Posterior vena cava (tissue), 2 donors: ENCODE measurements at regions not wholly inside any gene's neighbourhood (a gene's known extent, or its start where the extent isn't known, plus 50 kb on each side); places are given as distances from the start of the nearest gene placed in this dataset.
"Not testable (repeated sequence)": the region's sequence is repeated elsewhere in the genome, so short reads cannot be mapped to it uniquely, and the experiment has no call there.

ENCODE experiments used
- DNase-seq: peaks from one replicate; pipeline ENCODE4 v3.0.0-alpha.2; 2020; ENCODE audit warnings: low spot score
- intact Hi-C, 2 donors: fragments of 100-400 bp; cut with DNase I; formaldehyde crosslinking; loops; one replicate each; pipeline versions ENCODE4 v1.14.1 to v1.14.2; 2022 to 2023
- donor health status: DM: yes; HTN: yes; CAD: no.
- donor health status: DM: yes; HTN: yes; CAD: no.

DNA sequence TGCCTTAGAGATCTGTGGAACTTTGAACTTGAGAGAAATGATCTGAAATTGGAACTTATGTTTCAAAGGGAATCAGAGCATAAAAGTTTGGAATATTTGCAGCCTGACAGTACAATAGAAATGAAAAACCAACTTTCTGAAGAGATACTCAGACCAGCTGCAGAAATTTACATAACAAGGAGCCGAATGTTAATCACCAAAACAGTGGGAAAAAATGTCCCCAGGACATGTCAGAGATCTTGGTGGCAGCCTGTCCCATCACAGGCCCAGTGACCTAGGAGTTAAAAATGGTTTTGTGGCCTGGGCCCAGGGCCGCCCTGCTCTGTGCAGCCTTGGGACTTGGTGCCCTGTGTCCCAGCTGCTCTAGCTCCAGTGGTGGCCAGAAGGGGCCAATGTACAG, 88.2 kb upstream of the ADORA2B start:
- DNase-seq, intact Hi-C loops: not testable (repeated sequence)

DNA sequence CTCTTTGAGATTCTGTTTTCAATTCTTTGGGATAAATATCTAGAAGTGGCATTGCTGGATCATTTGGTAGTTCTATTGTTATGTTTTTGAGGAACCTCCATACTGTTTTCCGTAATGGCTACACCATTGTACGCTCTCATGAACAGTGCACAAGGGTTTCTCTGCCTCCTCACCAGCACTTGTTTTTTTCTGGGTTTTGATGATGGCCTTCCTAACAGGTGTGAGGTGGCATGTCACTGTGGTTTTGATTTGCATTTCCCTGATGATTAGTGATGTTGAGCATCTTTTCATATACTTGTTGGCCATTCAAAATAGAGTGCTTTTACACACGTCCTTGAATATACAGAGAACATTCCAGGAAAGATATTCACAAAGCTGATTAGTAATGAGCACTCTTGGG, 86.8 kb upstream of the ADORA2B start:
- intact Hi-C loops, DNase-seq: not testable (repeated sequence)

DNA sequence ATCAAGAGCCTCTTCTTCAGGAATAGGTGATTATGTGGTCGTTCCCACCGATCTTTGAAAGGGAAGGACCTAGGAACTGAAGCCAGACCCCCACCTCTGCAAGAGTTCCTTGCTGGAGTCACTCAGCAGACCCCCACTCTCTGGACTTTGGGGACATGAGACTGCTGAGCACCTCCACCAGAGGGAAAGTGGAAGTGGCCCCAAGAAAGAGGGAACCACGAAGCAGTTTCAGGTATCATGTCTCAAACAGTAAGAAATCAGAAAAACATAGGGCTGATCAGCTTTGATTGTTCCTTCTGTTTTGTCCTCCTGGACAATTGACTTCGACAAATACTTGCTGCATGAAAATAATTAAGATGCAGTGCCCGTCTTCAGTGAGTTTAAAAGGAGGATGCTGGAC, 84.2 kb upstream of the ADORA2B start:
- intact Hi-C loops, DNase-seq: not testable (repeated sequence)

DNA sequence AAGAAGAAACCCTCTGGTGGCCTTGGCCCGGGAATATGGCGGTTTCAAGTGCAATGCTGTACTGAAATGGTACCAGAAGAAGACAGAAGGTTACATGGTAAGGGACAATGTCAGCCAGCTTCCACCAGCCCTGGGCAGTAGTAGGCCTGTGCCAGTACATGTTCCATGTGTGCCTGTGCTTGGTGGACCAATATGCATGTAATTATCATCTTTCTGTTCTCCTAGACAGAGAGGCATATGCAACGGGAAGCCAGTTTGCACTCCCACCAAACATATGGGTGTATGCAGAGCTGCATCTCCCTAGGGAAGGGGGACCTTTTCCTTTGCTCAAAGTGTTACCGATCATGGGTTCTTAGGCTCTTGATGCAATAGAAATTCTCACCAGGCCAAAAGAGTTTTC, 80.9 kb upstream of the ADORA2B start:
- intact Hi-C loops, DNase-seq: not testable (repeated sequence)

DNA sequence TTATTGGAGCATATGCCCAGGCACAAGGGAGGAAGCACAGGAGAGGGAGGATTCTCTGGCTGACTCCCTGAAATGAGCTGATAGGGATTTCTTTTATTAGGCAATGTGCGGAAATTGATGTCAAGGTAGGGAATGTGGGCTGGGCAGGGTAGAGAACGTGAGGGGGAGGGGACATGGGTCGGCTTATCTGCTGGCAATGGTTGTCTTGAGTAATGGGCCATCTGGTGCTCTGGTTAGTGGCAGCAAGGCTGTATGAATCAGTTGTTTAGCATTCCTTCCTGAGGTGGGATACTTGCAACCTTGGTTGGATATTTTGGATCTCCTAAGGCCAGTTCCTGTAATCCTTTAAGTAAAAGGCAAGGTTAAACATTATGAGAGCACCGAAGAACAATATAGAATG, 80.5 kb upstream of the ADORA2B start:
- not testable (repeated sequence) for DNase-seq

DNA sequence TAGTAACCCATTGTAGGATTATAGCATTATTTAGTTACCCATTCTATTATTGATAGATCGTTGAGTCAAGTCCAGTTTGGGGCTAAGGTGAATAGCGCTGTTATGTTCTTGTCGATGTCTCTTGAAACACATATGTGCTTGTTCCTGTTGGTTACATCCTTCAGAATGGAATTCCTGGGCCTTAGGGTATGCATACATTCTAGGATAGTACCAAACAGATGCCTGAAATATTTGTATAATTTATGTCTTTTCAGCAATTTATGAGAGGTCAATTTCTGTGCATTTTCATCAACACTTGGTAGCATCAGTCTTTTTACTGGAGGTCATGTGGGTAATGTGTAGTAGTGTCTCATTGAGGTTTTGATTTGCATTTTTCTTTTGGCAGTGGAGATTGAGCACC, 78.9 kb upstream of the ADORA2B start:
- intact Hi-C loops, DNase-seq: not testable (repeated sequence)

More for the DNA sequence above, 80.5 kb upstream of the ADORA2B start:
- intact Hi-C loops, result not testable (repeated sequence)

DNA sequence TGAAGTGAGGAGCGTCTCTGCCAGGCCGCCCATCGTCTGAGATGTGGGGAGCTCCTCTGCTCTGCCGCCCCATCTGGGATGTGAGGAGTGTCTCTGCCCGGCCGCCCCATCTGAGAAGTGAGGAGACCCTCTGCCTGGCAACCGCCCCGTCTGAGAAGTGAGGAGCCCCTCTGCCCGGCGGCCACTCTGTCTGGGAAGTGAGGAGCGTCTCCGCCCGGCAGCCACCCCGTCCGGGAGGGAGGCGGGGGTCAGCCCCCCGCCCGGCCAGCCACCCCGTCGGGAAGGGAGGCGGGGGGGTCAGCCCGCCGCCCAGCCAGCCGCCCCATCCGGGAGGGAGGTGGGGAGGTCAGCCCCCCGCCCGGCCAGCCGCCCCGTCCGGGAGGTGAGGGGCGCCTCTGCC, 77.6 kb upstream of the ADORA2B start:
- DNase-seq, intact Hi-C loops: not testable (repeated sequence)

DNA sequence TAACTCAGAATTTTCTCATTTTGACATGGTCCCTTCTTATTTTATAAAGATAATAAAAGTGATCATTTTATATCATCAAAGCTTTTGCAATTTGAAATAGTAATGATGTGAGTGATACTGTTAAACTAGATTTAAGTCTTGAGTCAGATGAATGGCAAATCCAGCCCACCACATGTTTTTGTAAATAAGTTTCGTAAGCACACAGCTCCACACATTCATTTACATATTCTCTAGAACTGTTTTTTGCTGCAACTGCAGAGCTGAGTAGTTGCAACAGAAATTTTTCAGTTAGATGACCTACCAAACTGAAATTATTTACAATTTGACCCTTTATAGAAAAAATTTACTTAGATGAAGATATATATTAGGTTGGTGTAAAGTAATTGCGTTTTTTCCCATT, 75.1 kb upstream of the ADORA2B start:
- intact Hi-C loops, DNase-seq: not testable (repeated sequence)

DNA sequence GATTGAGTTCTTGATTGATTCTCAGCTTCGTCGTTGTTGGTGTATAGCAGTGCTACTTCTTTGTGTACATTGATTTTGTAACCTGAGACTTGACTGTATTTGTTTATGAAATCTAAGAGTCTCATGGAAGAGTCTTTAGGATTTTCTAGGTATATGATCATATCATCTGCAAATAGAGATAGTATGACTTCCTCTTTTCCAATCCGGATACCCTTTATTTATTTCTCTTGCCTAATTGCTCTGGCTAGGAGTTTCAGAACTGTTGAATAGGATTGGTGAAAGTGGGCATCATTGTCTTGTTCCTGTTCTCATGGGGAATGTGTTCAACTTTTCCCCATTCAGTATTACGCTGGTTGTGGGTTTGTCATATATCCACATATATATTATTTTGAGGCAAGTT, 72.3 kb upstream of the ADORA2B start:
- intact Hi-C loops, DNase-seq: not testable (repeated sequence)

DNA sequence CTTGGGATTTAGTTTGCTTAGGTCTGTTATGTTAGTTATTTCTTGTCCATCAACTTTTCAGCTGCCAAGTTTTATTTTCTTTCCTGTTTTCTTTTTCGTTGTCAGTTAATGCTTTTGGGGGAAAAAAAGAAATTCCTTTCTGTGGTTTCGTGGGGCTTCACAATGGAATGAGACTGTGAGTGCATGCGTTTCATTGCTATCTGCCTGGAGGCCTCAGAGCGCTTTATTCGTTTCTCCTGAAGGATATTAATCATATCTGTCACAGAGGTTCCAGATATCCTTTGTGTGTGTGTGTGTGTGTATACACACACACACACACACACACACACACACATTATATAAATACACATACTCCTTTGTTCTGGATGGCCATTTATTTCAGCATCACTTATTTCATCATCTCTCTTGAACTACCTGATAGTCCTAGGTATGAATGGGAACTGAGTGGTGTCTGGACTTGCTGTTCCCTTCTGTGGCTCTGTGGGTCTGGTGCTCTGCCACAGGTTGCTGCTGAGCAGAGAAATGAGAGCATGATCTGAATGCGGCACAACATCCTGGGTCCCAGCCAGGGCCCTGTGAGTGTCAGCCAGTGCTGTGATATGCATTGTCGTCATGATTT, 66.9 kb upstream of the ADORA2B start:
- intact Hi-C loops, DNase-seq: not testable (repeated sequence)

DNA sequence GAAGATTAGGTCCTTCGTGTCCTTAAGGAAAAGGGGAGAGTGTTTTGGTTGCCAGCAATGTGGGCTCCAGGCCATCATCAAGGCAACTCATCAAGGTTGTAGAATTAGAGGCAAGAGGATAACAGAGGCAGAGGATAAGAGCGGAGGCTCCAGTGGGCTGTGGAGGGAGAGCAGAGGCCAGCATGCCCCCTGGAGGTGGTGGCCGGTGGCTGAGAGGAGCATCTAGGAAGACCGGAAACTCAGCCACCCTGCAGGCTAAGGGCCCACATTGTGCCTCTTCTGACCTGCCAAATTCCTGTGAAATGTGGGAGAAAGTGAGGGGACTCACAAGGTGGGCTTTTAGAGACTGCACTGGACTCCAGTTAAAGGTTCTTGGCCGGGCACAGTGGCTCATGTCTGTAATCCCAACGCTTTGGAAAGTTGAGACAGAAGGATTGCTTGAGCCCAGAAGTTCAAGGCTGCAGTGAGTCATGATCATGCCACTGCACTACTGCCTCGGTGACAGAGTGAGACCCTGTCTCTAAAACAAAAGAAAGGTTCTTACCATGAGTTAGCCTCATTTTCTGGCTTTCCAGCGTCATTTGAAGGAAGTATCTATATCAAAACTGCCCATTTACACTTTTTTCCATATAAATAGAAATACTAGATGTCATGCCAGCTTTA, 62.7 kb upstream of the ADORA2B start:
- DNase-seq, result no peak
- intact Hi-C loops, result no loop called here

DNA sequence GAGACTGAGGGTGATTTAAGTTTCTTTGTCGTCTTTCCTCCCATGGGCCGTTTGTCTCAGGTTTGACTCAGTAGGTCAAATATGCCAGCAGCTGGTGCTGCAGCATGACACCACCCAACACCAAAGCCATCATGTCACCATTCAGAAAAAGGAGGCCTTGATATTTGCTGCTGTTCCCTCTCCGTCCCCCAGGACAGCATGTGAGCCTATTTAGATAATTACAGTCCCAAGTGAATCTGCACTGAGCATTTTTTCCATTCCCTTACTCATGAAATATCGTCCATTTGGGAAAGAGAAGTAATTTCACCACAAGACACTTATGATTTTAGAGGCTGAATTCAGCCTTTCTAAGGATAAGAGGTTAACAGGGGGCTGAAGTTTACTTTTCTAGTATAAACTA, 62.2 kb upstream of the ADORA2B start:
- DNase-seq, result no peak
- intact Hi-C loops, result no loop called here

DNA sequence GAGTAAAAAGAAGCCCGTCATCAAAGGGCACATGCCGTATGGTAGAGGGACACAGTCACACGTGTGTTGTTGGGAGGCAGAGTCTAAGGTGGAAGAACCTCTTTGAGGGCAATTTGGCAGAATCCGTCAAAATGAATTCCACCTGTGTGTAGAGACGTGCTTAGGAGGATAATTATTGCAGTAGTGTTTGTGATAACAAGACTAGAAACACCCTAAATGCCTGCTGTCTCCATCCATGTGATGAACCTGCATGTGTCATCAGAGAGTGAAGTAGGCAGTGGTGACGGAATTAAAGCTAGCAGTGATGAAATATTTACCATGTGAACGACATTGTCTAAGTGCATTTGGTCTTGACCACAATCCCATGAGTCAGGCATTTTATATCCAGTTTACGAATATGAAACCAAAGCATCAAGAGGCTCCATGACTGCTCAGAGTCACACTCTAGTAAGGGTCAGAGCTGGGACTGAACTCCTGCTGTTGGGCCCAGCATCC, 61.3 kb upstream of the ADORA2B start:
- intact Hi-C loops, result no loop called here
- DNase-seq, result no peak

DNA sequence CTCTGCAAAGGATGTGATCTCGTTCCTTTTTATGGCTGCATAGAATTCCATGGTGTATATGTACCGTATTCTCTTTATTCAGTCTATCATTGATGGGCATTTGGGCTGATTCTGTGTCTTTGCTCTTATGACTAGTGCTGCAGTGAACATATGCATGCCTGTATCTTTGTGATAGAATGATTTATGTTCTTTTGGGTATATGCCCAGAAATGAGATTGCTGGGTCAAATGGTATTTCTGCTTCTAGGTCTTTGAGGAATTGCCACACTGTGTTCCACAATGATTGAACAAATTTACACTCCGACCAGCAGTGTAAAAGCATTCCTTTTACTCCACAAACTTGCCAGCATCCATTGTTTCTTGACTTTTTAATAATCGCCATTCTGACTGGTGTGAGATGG, 60.2 kb upstream of the ADORA2B start:
- intact Hi-C loops, result no loop called here

DNA sequence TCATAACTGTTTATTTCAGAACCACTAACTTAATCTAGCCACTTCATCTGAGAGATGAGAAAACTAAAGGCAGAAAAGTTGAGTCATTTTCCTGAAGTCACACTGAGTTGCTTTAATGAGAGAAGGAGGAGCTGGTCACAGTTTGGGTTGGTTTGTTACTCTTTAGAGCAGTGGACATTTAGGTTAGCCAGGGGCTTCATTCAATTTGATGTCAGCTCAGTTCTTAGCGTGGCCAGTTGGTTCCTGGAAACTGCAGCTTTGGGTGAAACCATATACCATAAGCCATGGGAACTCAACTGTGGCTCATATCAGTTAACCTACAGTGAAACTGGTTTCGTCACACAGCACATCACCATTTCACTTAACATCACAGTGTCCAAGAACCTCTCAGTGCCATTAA, 59.2 kb upstream of the ADORA2B start:
- intact Hi-C loops, result no loop called here
- no peak for DNase-seq

More for the DNA sequence above, 60.2 kb upstream of the ADORA2B start:
- DNase-seq, result no peak

DNA sequence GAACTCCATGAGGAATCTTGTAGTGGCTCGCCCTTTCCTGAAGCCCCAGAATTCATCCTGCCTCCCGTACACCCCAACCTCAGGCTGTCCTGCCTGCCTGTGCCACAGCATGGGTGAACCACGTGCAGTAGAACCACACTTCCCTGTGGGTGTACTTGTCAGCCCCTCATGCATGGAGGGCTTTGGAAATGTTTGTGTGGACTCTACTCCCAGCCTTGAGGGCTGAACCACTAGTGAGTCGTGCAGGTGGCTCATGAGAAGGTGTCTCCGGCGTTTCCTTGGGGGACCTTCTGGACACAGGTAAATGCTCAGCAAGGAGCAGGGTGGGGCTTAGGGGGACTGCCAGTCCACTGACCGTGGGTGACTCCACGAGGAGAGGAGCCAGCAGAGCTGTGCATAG, 58.7 kb upstream of the ADORA2B start:
- intact Hi-C loops, result no loop called here
- no peak for DNase-seq

DNA sequence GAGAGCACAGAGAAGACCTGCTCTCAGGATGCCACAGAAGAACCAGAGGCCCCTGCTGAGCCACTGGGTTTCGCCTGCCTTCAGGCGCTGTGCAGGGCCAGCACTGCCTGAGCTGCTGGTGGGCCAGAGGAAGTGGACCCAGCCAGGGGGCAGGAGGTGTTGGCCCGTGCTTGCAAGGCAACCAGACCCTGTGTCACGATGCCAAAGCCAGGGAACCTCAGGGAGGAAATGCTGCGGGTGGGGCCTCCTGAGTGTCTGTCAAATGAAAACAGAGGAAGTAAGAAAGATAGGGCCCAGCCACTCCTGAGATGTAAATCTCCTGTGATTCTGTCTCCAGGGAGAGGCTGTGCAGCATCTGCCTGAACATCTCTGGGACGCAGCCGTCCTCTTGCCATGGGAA, 58.1 kb upstream of the ADORA2B start:
- intact Hi-C loops, result no loop called here
- no peak for DNase-seq

DNA sequence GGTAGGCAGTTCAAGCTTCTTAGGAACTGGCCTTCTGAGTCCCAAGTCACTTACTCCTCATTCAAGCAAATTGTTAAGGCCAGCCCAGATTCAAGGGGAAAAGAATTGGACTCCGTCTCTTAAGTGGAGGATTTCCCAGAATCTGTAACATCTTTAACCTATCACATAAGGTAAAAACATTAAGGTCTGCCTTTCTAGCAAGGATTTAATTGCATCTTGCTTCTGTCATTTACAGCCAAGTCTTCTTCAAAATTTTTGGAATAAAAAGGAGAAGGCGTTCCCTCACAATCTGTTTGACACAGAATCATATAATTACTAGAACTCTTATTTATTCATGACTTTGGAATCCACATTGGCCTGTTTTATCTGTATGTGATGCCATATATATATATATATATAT, 56.5 kb upstream of the ADORA2B start:
- no peak for DNase-seq
- intact Hi-C loops, result no loop called here

DNA sequence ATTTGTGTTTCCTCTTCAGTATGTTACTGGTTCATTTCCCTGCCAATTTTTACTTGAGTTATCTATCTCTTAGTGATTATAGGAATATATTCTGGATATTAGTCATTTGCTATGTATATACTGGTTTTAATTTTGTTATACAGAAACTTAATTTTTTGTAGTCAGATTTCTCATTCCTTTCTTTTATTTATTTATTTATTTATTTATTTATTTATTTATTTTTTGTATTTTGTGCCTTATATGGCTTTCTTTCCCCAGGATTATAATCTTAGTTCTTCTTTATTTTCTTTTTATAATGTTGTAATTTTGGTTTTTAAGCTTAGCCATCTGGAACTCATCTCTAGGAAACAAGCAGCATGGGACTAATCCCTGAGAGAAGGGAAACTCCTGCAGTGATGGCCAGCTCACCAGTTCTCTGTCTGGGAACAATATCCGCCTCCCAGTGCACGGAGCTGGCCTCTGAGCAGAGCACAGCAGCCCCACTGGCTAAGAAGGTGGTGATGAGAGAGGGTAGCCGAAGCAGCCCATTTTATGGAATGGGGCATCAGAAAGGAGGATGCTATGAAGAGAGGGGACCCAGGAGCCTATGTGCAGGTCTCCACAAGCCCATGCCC, 54.5 kb upstream of the ADORA2B start:
- intact Hi-C loops, result no loop called here
- DNase-seq, result no peak

DNA sequence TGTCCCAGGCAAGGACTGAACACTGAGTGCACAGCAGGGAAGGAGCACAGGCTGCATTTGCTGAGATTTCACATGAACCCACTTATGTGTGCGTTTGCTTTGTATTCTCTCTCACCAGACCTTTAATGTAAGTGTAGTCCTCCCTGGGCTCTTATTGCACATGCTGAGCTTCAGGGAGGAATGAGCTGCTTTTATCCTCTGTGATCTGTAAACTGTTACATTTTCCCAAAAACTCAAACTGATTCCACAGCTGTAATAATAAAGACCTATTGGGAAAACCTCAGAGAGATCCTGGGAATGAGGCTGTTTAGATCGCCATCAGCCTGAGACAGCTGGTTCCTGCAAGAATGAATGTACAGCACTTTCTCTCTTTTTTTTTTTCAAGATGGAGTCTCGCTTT, 53.6 kb upstream of the ADORA2B start:
- intact Hi-C loops, result no loop called here

DNA sequence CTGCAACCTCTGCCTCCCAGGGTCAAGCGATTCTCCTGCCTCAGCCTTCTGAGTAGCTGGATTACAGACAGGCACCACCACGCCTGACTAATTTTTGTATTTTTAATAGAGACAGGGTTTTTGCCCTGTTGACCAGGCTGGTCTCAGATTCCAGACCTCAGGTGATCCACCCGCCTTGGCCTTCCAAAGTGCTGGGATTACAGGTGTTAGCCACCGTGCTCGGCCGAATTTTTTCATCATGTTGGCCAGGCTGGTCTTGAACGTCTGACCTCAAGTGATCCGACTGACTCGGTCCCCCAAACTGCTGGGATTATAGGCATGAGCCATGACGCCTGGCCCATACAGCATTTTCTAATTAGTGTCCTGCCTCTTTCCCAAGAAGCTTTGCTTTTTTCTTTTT, 52.7 kb upstream of the ADORA2B start:
- DNase-seq, result no peak
- intact Hi-C loops, result no loop called here

More for the DNA sequence above, 53.6 kb upstream of the ADORA2B start:
- no peak for DNase-seq
